Stomach (tissue), 4 donors: ENCODE measurements at regions not wholly inside any gene's neighbourhood (a gene's known extent, or its start where the extent isn't known, plus 50 kb on each side); places are given as distances from the start of the nearest gene placed in this dataset.

Experiments used
- EP300 ChIP-seq: sonication (generic); formaldehyde crosslinking; IDR thresholded peaks from one replicate; pipeline ENCODE4 v1.6.1; 2017; ENCODE audit warnings: antibody characterized with exemption
- POLR2A ChIP-seq, 4 donors: fragments of 450-650 bp; IDR thresholded peaks; one replicate each; pipeline ENCODE4 v1.6.1; 2016; ENCODE audit warnings: antibody characterized with exemption in 4 of 4, control low read depth in 2 of 4, mild to moderate bottlenecking in 1 of 4, moderate library complexity in 1 of 4
- POLR2AphosphoS5 ChIP-seq, 3 donors: sonication (generic); formaldehyde crosslinking; IDR thresholded peaks; one replicate each; pipeline ENCODE4 v1.6.1; 2016; ENCODE audit warnings: antibody characterized with exemption in 3 of 3
- TF ChIP-seq, protein P1 (sequence below), 7 experiments: fragments of 450-650 bp in 4 of 7; fragments of 200-600 bp in 3 of 7; sonication (generic) in 3 of 7; IDR thresholded peaks; one replicate each; pipeline ENCODE4 v1.5.1; 2016 to 2019; ENCODE audit warnings: antibody characterized with exemption in 7 of 7, control low read depth in 2 of 7, mild to moderate bottlenecking in 1 of 7

DNA sequence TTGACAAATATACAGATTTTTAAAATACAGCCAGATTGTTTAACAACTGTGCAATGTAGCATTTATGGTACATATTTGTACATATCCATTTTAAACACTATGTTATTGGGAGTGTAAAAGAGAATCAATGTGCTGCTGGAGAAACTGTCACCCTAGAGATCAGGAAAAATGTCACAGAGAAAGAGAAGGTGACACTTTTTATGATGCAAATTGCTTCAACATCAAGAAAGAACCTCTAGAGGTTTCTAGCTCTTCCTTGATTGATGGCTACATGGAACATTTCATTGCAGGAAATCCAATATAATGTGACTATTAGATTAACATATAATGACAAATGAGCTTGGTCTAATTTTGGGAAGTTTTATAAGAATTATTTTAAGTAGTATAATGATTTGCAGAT lies 1491.2 kb upstream of the PCDH20 start:
- TF ChIP-seq, protein P1, sequence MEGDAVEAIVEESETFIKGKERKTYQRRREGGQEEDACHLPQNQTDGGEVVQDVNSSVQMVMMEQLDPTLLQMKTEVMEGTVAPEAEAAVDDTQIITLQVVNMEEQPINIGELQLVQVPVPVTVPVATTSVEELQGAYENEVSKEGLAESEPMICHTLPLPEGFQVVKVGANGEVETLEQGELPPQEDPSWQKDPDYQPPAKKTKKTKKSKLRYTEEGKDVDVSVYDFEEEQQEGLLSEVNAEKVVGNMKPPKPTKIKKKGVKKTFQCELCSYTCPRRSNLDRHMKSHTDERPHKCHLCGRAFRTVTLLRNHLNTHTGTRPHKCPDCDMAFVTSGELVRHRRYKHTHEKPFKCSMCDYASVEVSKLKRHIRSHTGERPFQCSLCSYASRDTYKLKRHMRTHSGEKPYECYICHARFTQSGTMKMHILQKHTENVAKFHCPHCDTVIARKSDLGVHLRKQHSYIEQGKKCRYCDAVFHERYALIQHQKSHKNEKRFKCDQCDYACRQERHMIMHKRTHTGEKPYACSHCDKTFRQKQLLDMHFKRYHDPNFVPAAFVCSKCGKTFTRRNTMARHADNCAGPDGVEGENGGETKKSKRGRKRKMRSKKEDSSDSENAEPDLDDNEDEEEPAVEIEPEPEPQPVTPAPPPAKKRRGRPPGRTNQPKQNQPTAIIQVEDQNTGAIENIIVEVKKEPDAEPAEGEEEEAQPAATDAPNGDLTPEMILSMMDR (IDR thresholded peaks at IDR 0.05): no peak
- TF ChIP-seq POLR2A (IDR thresholded peaks at IDR 0.05) (no peak), EP300 (no peak), POLR2AphosphoS5 (IDR thresholded peaks at IDR 0.05) (no peak)
